ENCODE measurements at regions not wholly inside any gene's neighbourhood (a gene's known extent, or its start where the extent isn't known, plus 50 kb on each side); places are given as distances from the start of the nearest gene placed in this dataset.

- TF ChIP-seq POLR2A (IDR thresholded peaks at IDR 0.05; ENCODE audit: low read depth, low read length): no peak
- no peak for TF ChIP-seq POLR2AphosphoS5 (IDR thresholded peaks at IDR 0.05; ENCODE audit: low read depth, low read length)
- TF ChIP-seq TAF1 (IDR thresholded peaks at IDR 0.05; ENCODE audit: borderline replicate concordance, low read depth, low read length): no peak
Observed at GRCh38 chr9:7479300-7479699, 320.3 kb downstream of the DMAC1 start.
